COR-L47 (cell line): ENCODE measurements at regions not wholly inside any gene's neighbourhood (a gene's known extent, or its start where the extent isn't known, plus 50 kb on each side); places are given as distances from the start of the nearest gene placed in this dataset.
"Not testable (repeated sequence)": the region's sequence is repeated elsewhere in the genome, so short reads cannot be mapped to it uniquely, and the experiment has no call there.

Experiments used
- DNase-seq: peaks from one replicate; lab custom pipeline; 2025; lab: John Stamatoyannopoulos, UW

- no peak for DNase-seq
Measured at GRCh38 chr4:93888308-93888707, 59.8 kb downstream of the ATOH1 start.

GRCh38 chr4:93888768-93889167 is 60.2 kb downstream of the ATOH1 start:
- no peak for DNase-seq

- DNase-seq = no peak
Measured at GRCh38 chr4:93891244-93891643, 62.7 kb downstream of the ATOH1 start.

GRCh38 chr4:93894995-93895394 is 66.4 kb downstream of the ATOH1 start:
- no peak for DNase-seq

- DNase-seq = no peak
Measured at GRCh38 chr4:93896516-93896915, 68.0 kb downstream of the ATOH1 start.

- DNase-seq = no peak
Measured at GRCh38 chr4:93897559-93897958, 69.0 kb downstream of the ATOH1 start.

GRCh38 chr4:93908778-93909177 is 80.2 kb downstream of the ATOH1 start:
- no peak for DNase-seq

- no peak for DNase-seq
Measured at GRCh38 chr4:93911671-93912070, 83.1 kb downstream of the ATOH1 start.

- no peak for DNase-seq
Measured at GRCh38 chr4:93912146-93912545, 83.6 kb downstream of the ATOH1 start.

- DNase-seq = no peak
Measured at GRCh38 chr4:93918856-93919255, 90.3 kb downstream of the ATOH1 start.

- not testable (repeated sequence) for DNase-seq
Measured at GRCh38 chr4:93923570-93923969, 95.0 kb downstream of the ATOH1 start.

- no peak for DNase-seq
Measured at GRCh38 chr4:93947286-93947685, 118.7 kb downstream of the ATOH1 start.

GRCh38 chr4:93950239-93950638 is 121.7 kb downstream of the ATOH1 start:
- not testable (repeated sequence) for DNase-seq

GRCh38 chr4:93957186-93957585 is 128.6 kb downstream of the ATOH1 start:
- DNase-seq = no peak

- no peak for DNase-seq
Measured at GRCh38 chr4:93960450-93960849, 131.9 kb downstream of the ATOH1 start.

- DNase-seq = no peak
Measured at GRCh38 chr4:93960916-93961315, 132.4 kb downstream of the ATOH1 start.

- DNase-seq = no peak
Measured at GRCh38 chr4:93981594-93981993, 153.0 kb downstream of the ATOH1 start.

- DNase-seq = no peak
Measured at GRCh38 chr4:93982255-93982654, 153.7 kb downstream of the ATOH1 start.

- DNase-seq = no peak
Measured at GRCh38 chr4:93983140-93983539, 154.6 kb downstream of the ATOH1 start.

- no peak for DNase-seq
Measured at GRCh38 chr4:93994175-93994994, 165.8 kb downstream of the ATOH1 start.

GRCh38 chr4:93996895-93997294 is 168.3 kb downstream of the ATOH1 start:
- no peak for DNase-seq

- DNase-seq = no peak
Measured at GRCh38 chr4:94000559-94000958, 172.0 kb downstream of the ATOH1 start.

GRCh38 chr4:94006932-94007331 is 178.4 kb downstream of the ATOH1 start:
- DNase-seq = no peak

GRCh38 chr4:94011190-94011589 is 182.6 kb downstream of the ATOH1 start:
- DNase-seq = no peak
